HEK293 (cell line): ENCODE measurements at regions not wholly inside any gene's neighbourhood (a gene's known extent, or its start where the extent isn't known, plus 50 kb on each side); places are given as distances from the start of the nearest gene placed in this dataset.
A peak's percentile ranks its signal among the peaks of the same experiment; 100 is the strongest.

Experiments used
- CTCF ChIA-PET: fragments of 350-600 bp; formaldehyde crosslinking; extraction: SDS; loops from one replicate; lab custom pipeline; 2021; ENCODE audit warnings: antibody characterized with exemption; lab: Yijun Ruan, JAX
- POLR2A ChIA-PET: fragments of 300-600 bp; formaldehyde crosslinking; extraction: SDS; loops from one replicate; lab custom pipeline; 2020; ENCODE audit warnings: antibody characterized with exemption, inconsistent platforms; lab: Yijun Ruan, JAX
- H3K27ac ChIP-seq: fragments of 200-500 bp; sonication (Bioruptor generic); 2 replicates; pipeline ENCODE4 v1.5.1; 2014; ENCODE audit warnings: low read depth, low read length, control low read depth, inconsistent platforms; ENCODE audit errors: extremely low read depth
- H3K36me3 ChIP-seq, 2 experiments: fragments of 200-500 bp in 1 of 2; sonication (Bioruptor generic) in 1 of 2; 1 replicate in 1 of 2; 2 replicates in 1 of 2; pipeline ENCODE4 v1.5.1; 2014 to 2017; ENCODE audit warnings: inconsistent platforms in 2 of 2, low read length in 2 of 2; ENCODE audit not compliant: control insufficient read depth in 2 of 2, insufficient read depth in 1 of 2
- H3K4me1 ChIP-seq: fragments of 200-500 bp; sonication (Bioruptor generic); 2 replicates; pipeline ENCODE4 v1.5.1; 2014; ENCODE audit warnings: mild to moderate bottlenecking, low read length, inconsistent platforms; ENCODE audit not compliant: control insufficient read depth, insufficient read depth
- H3K4me3 ChIP-seq: 2 replicates; pipeline ENCODE4 v1.5.1; 2011; ENCODE audit warnings: low read depth, mild to moderate bottlenecking, control low read depth, low read length, moderate library complexity
- H3K9me3 ChIP-seq: fragments of 200-500 bp; sonication (Bioruptor generic); 2 replicates; pipeline ENCODE4 v1.5.1; 2014; ENCODE audit warnings: low read depth, low read length, inconsistent platforms; ENCODE audit not compliant: control insufficient read depth, insufficient read depth
- GLI4 ChIP-seq: fragments of 450-650 bp; formaldehyde crosslinking; IDR thresholded peaks from 2 replicates; pipeline ENCODE4 v1.5.1; 2016; ENCODE audit warnings: missing biosample characterization, missing genetic modification characterization
- OSR2 ChIP-seq: fragments of 450-650 bp; formaldehyde crosslinking; IDR thresholded peaks from 2 replicates; pipeline ENCODE4 v1.5.1; 2016; ENCODE audit warnings: missing biosample characterization, missing genetic modification characterization
- REPIN1 ChIP-seq: fragments of 450-650 bp; formaldehyde crosslinking; IDR thresholded peaks from 2 replicates; pipeline ENCODE4 v1.5.1; 2017; ENCODE audit warnings: missing biosample characterization, missing genetic modification characterization, low read depth
- ZFHX2 ChIP-seq: fragments of 450-650 bp; formaldehyde crosslinking; conservative IDR thresholded peaks from 2 replicates; pipeline ENCODE4 v1.5.1; 2016; ENCODE audit warnings: missing biosample characterization, missing genetic modification characterization
- ZNF114 ChIP-seq: fragments of 450-650 bp; formaldehyde crosslinking; IDR thresholded peaks from 2 replicates; pipeline ENCODE4 v1.5.0; 2017; ENCODE audit warnings: missing biosample characterization, missing genetic modification characterization
- ZNF121 ChIP-seq: fragments of 450-650 bp; formaldehyde crosslinking; IDR thresholded peaks from 2 replicates; pipeline ENCODE4 v1.5.1; 2016; ENCODE audit warnings: missing biosample characterization, missing genetic modification characterization
- ZNF138 ChIP-seq: fragments of 450-650 bp; formaldehyde crosslinking; IDR thresholded peaks from 2 replicates; pipeline ENCODE4 v1.5.1; 2016; ENCODE audit warnings: missing biosample characterization, missing genetic modification characterization, borderline replicate concordance
- ZNF211 ChIP-seq: fragments of 450-650 bp; formaldehyde crosslinking; IDR thresholded peaks from 2 replicates; pipeline ENCODE4 v1.5.1; 2016; ENCODE audit warnings: low read depth, missing biosample characterization, missing genetic modification characterization
- ZNF426 ChIP-seq: fragments of 450-650 bp; formaldehyde crosslinking; IDR thresholded peaks from 2 replicates; pipeline ENCODE4 v1.5.1; 2017; ENCODE audit warnings: missing biosample characterization, missing genetic modification characterization, mild to moderate bottlenecking, inconsistent platforms, moderate library complexity
- ZNF529 ChIP-seq: fragments of 450-650 bp; formaldehyde crosslinking; IDR thresholded peaks from 2 replicates; pipeline ENCODE4 v1.5.1; 2017; ENCODE audit warnings: missing genetic modification characterization, missing biosample characterization; ENCODE audit not compliant: insufficient replicate concordance
- ZXDB ChIP-seq: fragments of 450-650 bp; formaldehyde crosslinking; IDR thresholded peaks from 2 replicates; pipeline ENCODE4 v1.5.1; 2016; ENCODE audit warnings: missing biosample characterization, missing genetic modification characterization
- TF ChIP-seq, protein P1 (sequence below): fragments of 450-650 bp; formaldehyde crosslinking; IDR thresholded peaks from 2 replicates; pipeline ENCODE4; 2016; ENCODE audit warnings: missing biosample characterization, missing genetic modification characterization
- TF ChIP-seq, protein P2 (sequence below): fragments of 450-650 bp; formaldehyde crosslinking; IDR thresholded peaks from 2 replicates; pipeline ENCODE4 v1.5.1; 2016; ENCODE audit warnings: missing biosample characterization, missing genetic modification characterization
- TF ChIP-seq, protein P3 (sequence below): fragments of 450-650 bp; formaldehyde crosslinking; IDR thresholded peaks from 2 replicates; pipeline ENCODE4 v1.5.1; 2016; ENCODE audit warnings: missing biosample characterization, missing genetic modification characterization

DNA sequence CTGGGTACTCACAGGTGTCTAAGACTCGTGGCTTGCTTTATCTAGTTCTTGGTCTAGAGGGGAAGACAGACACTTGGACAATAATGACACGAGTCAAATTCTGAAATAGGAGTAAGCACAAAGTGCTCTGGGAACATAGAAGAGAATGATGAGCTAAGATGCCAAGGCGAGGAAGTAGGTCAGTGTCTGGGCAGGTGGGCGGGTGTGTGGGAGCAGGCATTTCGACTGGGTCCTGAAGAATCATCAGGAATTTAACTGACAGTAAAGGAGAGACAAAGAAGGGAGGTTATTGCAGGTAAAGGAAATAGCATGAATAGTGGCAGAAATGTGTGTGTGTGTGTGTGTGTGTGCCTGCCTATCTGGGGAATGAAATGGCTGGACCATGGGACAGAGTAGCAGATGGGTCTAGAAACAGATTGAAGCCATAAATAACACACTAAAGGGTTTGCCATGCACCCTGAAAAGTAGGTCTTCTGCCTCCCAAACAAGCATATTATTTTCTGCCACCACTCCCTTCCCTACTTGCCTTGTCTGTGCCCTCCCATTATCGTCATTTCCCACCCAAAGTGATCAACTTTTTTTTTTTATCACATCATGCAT, 58.4 kb upstream of the SLC25A43 start:
- no peaks in the 10 kb centered on the region for H3K4me1 ChIP-seq
- TF ChIP-seq ZFHX2 (tag by site-specific recombination) (peak; percentile 30), ZNF121 (no peak), ZNF211 (tag by site-specific recombination) (no peak)
- TF ChIP-seq, all 188 proteins: peak for 1
- ChIA-PET POLR2A (no interaction called here), CTCF (no interaction called here)
- no peak overlapping the region for H3K4me3 ChIP-seq
- no peak overlapping the region for H3K27ac ChIP-seq
- no peaks in the 10 kb centered on the region for H3K36me3 ChIP-seq
- H3K9me3 ChIP-seq = no peaks in the 10 kb centered on the region; the same call in 1 of the 2 replicates

DNA sequence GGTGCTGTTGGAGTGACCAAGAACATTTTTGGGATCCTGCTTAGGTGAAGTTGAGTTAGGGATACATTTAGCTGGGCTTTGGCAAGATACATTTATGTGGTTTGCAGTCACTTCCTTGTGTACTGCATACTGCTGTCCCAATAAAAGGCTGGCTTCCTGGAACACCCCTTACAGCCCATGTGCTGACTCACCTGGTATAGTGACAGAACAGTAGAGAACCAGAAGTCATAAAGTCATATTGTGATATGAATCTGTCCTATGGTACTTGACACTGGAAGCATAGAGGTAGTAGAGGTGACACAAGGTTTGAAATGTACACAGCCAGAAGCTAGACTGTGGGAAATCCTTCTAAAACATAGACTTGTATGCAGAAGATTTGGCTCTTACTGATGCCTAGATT, 55.3 kb upstream of the SLC25A43 start:
- no peaks in the 10 kb centered on the region for H3K36me3 ChIP-seq
- POLR2A ChIA-PET = no interaction called here
- H3K4me1 ChIP-seq = no peaks in the 10 kb centered on the region
- CTCF ChIA-PET = no interaction called here
- no peak overlapping the region for H3K27ac ChIP-seq
- no peaks in the 10 kb centered on the region for H3K9me3 ChIP-seq
- no peak overlapping the region for H3K4me3 ChIP-seq
- TF ChIP-seq, protein P1, sequence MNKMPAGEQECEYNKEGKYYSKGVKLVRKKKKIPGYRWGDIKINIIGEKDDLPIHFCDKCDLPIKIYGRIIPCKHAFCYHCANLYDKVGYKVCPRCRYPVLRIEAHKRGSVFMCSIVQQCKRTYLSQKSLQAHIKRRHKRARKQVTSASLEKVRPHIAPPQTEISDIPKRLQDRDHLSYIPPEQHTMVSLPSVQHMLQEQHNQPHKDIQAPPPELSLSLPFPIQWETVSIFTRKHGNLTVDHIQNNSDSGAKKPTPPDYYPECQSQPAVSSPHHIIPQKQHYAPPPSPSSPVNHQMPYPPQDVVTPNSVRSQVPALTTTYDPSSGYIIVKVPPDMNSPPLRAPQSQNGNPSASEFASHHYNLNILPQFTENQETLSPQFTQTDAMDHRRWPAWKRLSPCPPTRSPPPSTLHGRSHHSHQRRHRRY (tag by site-specific recombination) = no peak
- TF ChIP-seq ZNF211 (tag by site-specific recombination) (no peak), REPIN1 (tag by site-specific recombination) (no peak), GLI4 (tag by site-specific recombination) (no peak), OSR2 (no peak), ZNF426 (no peak), ZXDB (tag by site-specific recombination) (no peak), ZNF114 (tag by site-specific recombination) (no peak), ZNF138 (tag by site-specific recombination) (no peak), ZNF529 (tag by site-specific recombination) (no peak)
- TF ChIP-seq, protein P2, sequence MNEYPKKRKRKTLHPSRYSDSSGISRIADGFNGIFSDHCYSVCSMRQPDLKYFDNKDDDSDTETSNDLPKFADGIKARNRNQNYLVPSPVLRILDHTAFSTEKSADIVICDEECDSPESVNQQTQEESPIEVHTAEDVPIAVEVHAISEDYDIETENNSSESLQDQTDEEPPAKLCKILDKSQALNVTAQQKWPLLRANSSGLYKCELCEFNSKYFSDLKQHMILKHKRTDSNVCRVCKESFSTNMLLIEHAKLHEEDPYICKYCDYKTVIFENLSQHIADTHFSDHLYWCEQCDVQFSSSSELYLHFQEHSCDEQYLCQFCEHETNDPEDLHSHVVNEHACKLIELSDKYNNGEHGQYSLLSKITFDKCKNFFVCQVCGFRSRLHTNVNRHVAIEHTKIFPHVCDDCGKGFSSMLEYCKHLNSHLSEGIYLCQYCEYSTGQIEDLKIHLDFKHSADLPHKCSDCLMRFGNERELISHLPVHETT (tag by site-specific recombination) = no peak
- TF ChIP-seq, protein P3, sequence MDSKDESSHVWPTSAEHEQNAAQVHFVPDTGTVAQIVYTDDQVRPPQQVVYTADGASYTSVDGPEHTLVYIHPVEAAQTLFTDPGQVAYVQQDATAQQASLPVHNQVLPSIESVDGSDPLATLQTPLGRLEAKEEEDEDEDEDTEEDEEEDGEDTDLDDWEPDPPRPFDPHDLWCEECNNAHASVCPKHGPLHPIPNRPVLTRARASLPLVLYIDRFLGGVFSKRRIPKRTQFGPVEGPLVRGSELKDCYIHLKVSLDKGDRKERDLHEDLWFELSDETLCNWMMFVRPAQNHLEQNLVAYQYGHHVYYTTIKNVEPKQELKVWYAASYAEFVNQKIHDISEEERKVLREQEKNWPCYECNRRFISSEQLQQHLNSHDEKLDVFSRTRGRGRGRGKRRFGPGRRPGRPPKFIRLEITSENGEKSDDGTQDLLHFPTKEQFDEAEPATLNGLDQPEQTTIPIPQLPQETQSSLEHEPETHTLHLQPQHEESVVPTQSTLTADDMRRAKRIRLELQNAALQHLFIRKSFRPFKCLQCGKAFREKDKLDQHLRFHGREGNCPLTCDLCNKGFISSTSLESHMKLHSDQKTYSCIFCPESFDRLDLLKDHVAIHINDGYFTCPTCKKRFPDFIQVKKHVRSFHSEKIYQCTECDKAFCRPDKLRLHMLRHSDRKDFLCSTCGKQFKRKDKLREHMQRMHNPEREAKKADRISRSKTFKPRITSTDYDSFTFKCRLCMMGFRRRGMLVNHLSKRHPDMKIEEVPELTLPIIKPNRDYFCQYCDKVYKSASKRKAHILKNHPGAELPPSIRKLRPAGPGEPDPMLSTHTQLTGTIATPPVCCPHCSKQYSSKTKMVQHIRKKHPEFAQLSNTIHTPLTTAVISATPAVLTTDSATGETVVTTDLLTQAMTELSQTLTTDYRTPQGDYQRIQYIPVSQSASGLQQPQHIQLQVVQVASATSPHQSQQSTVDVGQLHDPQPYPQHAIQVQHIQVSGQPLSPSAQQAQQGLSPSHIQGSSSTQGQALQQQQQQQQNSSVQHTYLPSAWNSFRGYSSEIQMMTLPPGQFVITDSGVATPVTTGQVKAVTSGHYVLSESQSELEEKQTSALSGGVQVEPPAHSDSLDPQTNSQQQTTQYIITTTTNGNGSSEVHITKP (tag by site-specific recombination) = no peak
